HAP-1 (cell line): ENCODE measurements at regions not wholly inside any gene's neighbourhood (a gene's known extent, or its start where the extent isn't known, plus 50 kb on each side); places are given as distances from the start of the nearest gene placed in this dataset.
"Not testable (repeated sequence)": the region's sequence is repeated elsewhere in the genome, so short reads cannot be mapped to it uniquely, and the experiment has no call there.

Experiments
- DNase-seq, 2 experiments: peaks; one replicate each; pipeline ENCODE4 v3.0.0-alpha.2; 2016 to 2020; ENCODE audit warnings: low spot score in 2 of 2
- H3K27me3 ChIP-seq: fragments of 250-450 bp; sonication (Bioruptor Pico); 2 replicates; pipeline ENCODE4 v1.5.1; 2020; ENCODE audit warnings: low read depth, mild to moderate bottlenecking, moderate library complexity
- H3K36me3 ChIP-seq: fragments of 250-450 bp; sonication (Bioruptor Pico); replicated peaks from 2 replicates; pipeline ENCODE4 v1.5.1; 2020; ENCODE audit warnings: mild to moderate bottlenecking
- H3K4me1 ChIP-seq: fragments of 250-450 bp; sonication (Bioruptor Pico); 2 replicates; pipeline ENCODE4 v1.5.1; 2020; ENCODE audit warnings: mild to moderate bottlenecking
- H3K4me3 ChIP-seq: fragments of 250-450 bp; sonication (Bioruptor Pico); 2 replicates; pipeline ENCODE4 v1.5.1; 2020; ENCODE audit warnings: mild to moderate bottlenecking, moderate library complexity
- H3K9me3 ChIP-seq: fragments of 250-450 bp; sonication (Bioruptor Pico); 2 replicates; pipeline ENCODE4 v1.5.1; 2020; ENCODE audit warnings: mild to moderate bottlenecking, moderate library complexity
- in situ Hi-C: fragments of 300-500 bp; cut with MboI; formaldehyde crosslinking; loops from 3 replicates; pipeline ENCODE4 v1.14.3; 2020; ENCODE audit warnings: low sequenced_read_pairs, inconsistent platforms, mixed read lengths

DNA sequence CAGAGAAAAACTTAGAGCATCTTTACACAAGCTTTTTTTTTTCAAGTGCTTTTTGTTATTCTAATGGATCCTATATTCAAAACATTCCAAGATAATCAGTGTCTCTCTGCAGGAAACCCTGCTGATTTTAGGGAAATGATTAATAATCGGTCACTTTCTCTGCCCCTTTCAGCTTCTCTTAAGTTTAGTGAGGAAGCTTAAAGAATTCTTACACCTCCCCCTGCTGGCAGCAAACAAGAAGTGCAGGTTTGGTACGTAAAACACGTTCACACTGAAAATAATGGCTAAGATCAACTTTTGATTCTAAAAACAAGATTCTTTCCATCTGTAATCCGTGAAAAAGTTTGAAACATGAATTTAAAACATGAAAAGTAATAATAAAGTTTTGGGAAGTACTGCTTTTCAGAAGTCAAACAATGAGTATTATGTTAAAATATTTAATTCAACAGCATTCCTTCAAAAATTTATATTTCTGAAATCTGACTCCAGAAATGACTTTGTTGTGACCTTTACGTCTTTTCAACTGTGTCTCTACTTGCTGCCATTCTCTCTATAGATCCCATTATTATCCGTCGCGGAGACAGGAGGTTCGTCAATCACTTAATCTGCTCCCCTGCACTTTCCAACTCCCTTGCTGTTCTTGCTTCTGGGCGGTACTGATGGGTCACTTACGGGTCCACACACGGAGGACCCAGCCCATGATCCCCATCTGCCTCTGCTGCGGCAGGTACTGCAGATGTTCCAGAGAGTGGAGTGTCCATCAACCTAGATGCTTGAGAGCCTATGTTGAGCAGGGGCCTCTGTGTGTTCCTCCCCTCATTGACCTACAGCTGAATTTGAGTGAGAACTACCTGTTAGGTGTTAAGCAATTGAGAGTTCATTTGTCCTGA, 203.1 kb upstream of the EDNRB start:
- Histone ChIP-seq H3K9me3 (no peaks in the 10 kb centered on the region), H3K27me3 (no peaks in the 10 kb centered on the region), H3K4me1 (no peaks in the 10 kb centered on the region), H3K4me3 (no peak overlapping the region), H3K36me3 (no peaks in the 10 kb centered on the region)
- in situ Hi-C loops = loop anchor here (10.0 kb wide), 1 partner anchor 347 kb away; no protein-coding TSS in a partner anchor
- DNase-seq = peak; percentile 36 to 56

DNA sequence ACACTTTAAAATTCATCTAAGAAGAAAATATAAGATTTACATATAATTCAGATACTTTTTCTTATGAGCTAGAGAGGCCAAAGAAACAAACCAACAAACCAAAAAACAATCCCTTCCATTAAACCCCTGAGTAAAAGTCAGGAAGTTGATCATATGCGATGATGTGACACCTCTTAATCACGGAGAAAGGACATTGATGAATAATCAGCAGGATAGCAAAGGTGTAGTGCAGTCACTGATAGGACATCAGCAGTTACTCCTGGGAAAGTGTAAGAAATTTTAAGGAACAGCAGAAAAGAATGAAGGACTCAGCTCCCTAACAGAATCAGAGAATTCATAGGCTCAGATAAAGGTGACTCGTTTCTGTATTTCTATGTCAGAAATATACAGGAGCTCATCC, 202.4 kb upstream of the EDNRB start:
- no peak for DNase-seq
- in situ Hi-C loops = loop anchor here (10.0 kb wide), 1 partner anchor 346 kb away; no protein-coding TSS in a partner anchor
- no peak overlapping the region for H3K4me3 ChIP-seq
- H3K9me3 ChIP-seq = no peaks in the 10 kb centered on the region
- no peaks in the 10 kb centered on the region for H3K4me1 ChIP-seq
- H3K36me3 ChIP-seq = no peaks in the 10 kb centered on the region
- no peaks in the 10 kb centered on the region for H3K27me3 ChIP-seq

DNA sequence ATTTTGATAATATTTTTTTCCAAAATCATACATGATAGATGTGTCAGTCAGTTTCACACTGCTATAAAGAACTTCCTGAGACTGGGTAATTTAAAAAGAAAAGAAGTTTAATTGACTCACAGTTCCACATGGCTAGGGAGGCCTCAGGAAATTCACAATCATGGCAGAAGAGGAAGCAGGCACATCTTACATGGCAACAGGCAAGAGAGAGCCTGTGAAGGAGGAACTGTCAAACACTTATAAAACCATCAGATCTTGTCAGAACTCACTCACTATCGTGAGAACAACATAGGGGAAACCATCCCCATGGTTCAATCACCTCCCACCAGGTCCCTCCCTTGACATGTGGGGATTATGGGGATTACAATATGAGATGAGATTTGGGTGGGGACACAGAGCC, 201.5 kb upstream of the EDNRB start:
- not testable (repeated sequence) for H3K4me3 ChIP-seq

DNA sequence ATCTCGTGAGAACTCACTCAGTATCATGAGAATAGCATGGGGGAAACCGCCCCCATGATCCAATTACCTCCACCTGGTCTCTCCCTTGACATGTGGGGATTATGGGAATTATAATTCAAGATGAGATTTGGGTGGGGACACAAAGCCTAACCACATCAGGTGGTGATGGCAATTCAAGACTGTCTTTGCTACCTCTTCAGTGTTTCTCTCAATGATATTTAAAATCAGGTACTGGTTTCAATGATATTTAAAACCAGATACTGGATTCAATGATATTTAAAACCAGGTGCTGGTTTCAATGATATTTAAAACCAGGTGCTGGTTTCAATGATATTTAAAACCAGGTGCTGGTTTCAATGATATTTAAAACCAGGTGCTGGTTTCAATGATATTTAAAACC, 198.4 kb upstream of the EDNRB start:
- DNase-seq, H3K4me1 ChIP-seq, H3K4me3 ChIP-seq, H3K9me3 ChIP-seq, H3K36me3 ChIP-seq, H3K27me3 ChIP-seq, in situ Hi-C loops: not testable (repeated sequence)

More for the DNA sequence above, 201.5 kb upstream of the EDNRB start:
- not testable (repeated sequence) for H3K9me3 ChIP-seq, H3K4me1 ChIP-seq, H3K27me3 ChIP-seq, DNase-seq, H3K36me3 ChIP-seq
- in situ Hi-C loops = loop anchor here (10.0 kb wide), 1 partner anchor 345 kb away; no protein-coding TSS in a partner anchor

DNA sequence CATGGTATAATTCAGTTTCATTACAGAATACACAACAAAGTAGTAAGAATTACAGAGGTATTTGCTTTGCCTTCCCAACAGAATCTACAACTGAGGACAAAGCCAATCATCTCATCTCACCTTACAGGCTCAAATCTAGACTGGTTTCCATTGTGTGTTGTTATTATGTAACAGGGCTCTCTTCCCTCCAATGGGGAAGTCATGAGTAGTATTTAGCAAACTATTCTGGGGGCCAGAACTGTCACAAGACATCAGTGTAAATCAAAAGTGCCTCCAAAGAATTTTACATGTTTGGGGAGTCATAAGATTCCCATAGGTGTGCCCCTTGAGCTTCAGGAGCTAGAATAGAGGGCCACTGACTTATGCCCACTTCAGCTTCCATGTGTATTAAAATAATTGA, 187.0 kb upstream of the EDNRB start:
- Histone ChIP-seq H3K36me3 (no peaks in the 10 kb centered on the region), H3K4me3 (no peak overlapping the region), H3K27me3 (no peaks in the 10 kb centered on the region), H3K4me1 (no peaks in the 10 kb centered on the region), H3K9me3 (no peaks in the 10 kb centered on the region)
- no peak for DNase-seq
- in situ Hi-C loops = no loop called here

DNA sequence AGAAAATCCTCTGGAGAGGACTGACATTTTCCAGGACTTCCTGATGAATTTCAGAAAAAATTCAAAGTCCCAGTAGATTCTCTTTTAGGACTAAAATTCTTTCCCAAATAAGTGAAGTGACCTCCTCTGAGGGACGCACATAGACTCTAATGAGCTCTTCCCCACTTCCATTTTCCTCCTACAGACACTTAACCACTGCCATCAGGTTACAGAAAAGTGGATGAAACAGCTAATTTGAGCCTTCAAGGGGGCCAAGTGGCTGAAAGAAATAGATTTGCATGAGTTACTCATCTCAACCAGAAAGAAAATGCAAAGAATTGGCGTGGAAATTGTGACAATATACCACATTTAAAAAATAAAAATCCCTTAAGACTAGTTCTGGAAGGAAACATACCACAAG, 185.3 kb upstream of the EDNRB start:
- Histone ChIP-seq H3K4me1 (no peaks in the 10 kb centered on the region), H3K27me3 (no peaks in the 10 kb centered on the region), H3K9me3 (no peaks in the 10 kb centered on the region), H3K36me3 (no peaks in the 10 kb centered on the region), H3K4me3 (no peak overlapping the region)
- no peak for DNase-seq
- in situ Hi-C loops = no loop called here

DNA sequence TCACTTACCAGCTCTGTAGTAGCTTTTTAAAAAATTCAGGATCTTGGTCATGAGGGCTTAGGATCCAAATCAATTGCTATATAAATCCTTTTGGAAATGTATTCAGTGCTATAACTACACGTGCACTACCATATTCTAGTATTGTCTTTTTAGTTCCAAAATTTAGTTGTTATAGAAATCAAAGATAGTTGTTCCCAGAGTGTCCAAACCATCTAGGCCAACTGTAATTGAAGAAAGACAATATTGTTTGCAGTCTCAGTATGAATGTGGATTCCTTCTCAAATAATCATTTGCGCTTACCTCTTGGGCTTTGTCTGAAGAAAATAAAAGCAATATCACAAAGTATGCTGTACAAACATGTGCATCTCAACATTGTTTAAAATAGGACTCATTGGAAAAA, 184.1 kb upstream of the EDNRB start:
- Histone ChIP-seq H3K36me3 (no peaks in the 10 kb centered on the region), H3K27me3 (no peaks in the 10 kb centered on the region), H3K4me3 (no peak overlapping the region), H3K9me3 (no peaks in the 10 kb centered on the region), H3K4me1 (no peaks in the 10 kb centered on the region)
- in situ Hi-C loops = no loop called here
- DNase-seq = no peak

DNA sequence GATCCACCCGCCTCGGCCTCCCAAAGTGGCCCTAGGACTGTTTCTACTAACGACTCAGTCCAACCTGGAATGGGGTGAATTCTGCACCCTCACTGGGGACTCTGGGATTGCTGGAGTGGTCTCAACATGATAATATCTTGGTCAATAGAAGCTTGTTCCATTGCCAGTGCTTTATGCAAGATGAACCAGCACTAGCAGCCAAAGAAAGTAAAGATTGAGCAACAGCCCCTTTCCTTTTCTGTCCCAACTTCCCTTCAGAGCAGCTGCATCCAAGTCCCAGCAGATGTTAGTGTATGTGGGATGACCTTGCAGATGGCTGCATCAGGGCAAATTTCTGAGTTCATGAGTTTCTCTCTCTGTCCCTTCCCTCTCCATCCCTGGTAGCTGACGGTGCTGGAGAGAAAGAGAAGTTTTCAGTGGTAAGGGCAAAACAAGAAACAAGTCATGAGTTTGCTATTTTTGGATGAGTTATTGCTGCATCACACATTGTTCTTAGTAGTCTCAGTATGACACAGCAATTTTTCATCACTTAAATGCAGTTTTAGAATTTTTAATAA, 183.6 kb upstream of the EDNRB start:
- in situ Hi-C loops = no loop called here
- Histone ChIP-seq H3K4me3 (no peak overlapping the region), H3K4me1 (no peaks in the 10 kb centered on the region), H3K27me3 (no peaks in the 10 kb centered on the region), H3K36me3 (no peaks in the 10 kb centered on the region), H3K9me3 (no peaks in the 10 kb centered on the region)
- no peak for DNase-seq

DNA sequence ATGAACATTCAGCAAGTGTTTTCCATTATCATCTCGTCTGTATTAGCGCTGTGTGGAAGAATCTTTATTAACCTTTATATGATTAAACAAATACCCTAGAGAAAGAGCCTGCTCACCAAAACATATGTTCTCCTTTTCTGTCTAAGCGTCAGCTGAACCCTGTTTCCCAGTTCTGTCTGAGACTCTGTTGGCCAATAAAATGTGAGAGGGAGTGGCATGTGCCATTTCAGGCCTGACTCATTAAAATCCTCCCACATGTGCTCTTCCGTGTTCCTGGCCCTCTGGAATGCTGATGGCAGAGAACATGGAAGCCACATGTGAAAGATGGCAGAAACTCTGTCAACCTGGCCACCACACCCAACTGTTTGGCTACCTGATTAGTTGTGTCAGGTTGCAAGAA, 181.9 kb upstream of the EDNRB start:
- no peaks in the 10 kb centered on the region for H3K9me3 ChIP-seq
- in situ Hi-C loops = no loop called here
- DNase-seq = no peak
- no peaks in the 10 kb centered on the region for H3K4me1 ChIP-seq
- no peaks in the 10 kb centered on the region for H3K27me3 ChIP-seq
- H3K36me3 ChIP-seq = no peaks in the 10 kb centered on the region
- no peak overlapping the region for H3K4me3 ChIP-seq

DNA sequence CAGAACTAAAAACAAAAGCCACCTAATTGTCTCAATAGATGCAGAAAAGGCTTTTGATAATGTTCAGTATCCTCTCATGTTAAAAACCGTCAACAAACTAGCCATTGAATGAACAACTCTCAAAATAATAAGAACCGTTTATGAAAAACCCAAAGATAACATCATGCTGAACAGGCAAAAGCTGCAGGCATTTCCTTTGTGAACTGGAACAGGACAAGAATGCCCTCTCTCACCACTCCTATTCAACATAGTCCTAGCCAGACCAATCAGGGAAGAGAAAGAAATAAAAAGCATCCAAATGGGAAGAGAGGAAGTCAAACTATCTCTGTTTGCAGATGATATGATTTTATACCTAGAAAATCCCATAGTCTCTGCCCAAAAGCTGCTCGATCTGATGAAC, 179.6 kb upstream of the EDNRB start:
- H3K4me1 ChIP-seq = no peaks in the 10 kb centered on the region
- no peak for DNase-seq
- no peaks in the 10 kb centered on the region for H3K27me3 ChIP-seq
- no peak overlapping the region for H3K4me3 ChIP-seq
- in situ Hi-C loops = no loop called here
- H3K9me3 ChIP-seq = no peaks in the 10 kb centered on the region
- H3K36me3 ChIP-seq = no peaks in the 10 kb centered on the region

DNA sequence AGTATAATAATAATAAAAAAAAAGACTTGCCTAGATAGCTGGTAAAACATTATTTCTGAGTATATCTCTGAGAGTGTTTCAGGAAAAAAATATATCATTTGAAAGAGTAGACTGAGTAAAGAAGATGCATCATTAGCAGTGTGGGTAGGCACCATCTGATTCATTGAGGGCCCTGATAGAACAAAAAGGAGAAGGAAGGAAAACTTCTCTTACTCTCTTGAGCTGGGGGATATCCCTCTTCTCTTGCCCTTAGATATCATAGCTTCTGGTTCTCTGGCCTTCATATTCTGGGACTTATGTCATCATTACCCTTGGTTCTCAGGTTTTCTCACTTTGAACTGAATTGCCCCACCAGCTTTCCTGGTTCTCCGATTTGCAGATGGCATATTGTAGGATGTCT, 177.6 kb upstream of the EDNRB start:
- H3K36me3 ChIP-seq = no peaks in the 10 kb centered on the region
- no peak overlapping the region for H3K4me3 ChIP-seq
- no peaks in the 10 kb centered on the region for H3K4me1 ChIP-seq
- H3K9me3 ChIP-seq = no peaks in the 10 kb centered on the region
- DNase-seq = no peak
- in situ Hi-C loops = no loop called here
- H3K27me3 ChIP-seq = no peaks in the 10 kb centered on the region

DNA sequence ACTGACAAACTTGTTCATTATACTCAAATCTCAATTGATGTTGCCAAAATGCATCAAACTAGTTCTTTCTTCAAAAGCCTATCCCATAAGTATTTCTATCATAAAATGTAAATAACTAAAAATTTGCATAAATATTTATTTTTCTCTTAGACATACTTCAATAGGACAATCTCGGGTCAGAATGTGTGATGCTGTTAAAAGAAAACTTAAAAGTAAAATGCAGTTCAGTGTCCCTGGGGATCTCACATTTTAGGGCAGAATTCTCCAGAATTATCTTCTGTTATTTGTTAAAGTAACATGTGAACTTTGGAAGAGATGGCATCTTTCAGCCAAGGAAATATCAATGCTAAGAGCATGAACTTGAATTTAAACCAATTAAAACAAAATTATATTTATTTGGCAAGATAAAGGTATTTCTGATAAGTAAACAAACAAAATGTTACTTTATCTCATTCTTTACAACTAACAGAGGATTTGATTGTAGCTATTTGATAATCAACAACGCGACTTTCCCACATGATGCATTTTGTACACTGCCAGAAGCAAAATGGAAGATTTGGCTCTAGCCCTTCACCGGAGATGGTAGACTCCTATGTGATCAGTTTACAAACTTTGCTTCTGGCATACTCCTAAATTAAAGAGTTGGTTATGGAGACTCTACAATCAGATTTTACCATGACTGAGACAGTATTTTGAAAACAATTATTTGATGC, 169.5 kb upstream of the EDNRB start:
- Histone ChIP-seq H3K27me3 (no peaks in the 10 kb centered on the region), H3K9me3 (no peaks in the 10 kb centered on the region), H3K4me3 (no peak overlapping the region), H3K4me1 (no peaks in the 10 kb centered on the region), H3K36me3 (no peaks in the 10 kb centered on the region)
- in situ Hi-C loops = no loop called here
- DNase-seq = no peak

DNA sequence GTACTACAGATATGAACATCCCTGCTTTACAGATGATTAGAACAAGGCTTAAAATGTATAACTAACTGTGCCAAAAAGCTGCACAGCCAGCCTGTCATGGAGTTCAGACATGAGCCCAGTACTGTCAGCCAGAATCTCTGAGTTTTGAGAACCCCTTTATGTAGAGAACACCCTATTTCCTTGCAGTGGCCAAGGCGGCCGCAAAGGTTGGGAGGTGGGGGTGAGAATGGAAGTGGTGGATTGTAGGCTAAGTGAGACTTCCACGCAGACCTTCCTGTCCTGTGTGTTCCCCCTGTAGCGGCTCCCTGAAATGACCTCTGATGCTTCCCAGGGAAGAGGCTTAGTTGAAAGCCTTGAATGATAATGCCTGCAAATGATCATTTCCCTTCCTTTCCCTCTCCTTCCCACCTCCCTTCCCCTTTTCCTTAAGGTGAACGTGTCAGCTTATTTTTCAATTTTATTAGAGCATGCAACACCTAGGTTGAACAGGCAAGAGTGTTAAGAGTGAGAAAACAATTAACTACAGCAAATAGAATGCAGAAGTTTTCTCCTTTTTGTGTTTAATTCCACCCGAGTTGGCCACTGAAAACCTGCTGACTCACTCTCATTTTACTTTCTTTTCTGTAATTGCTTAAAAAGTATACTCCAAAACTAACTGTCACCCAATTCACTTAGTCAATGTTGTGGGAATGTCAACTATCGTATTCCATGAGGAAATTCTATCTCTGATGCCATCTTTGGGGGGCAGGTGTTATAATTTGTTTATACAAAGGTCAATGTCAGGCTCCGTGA, 167.0 kb upstream of the EDNRB start:
- no peaks in the 10 kb centered on the region for H3K27me3 ChIP-seq
- no peaks in the 10 kb centered on the region for H3K36me3 ChIP-seq
- H3K4me3 ChIP-seq = no peak overlapping the region
- H3K9me3 ChIP-seq = no peaks in the 10 kb centered on the region
- no peak for DNase-seq
- in situ Hi-C loops = no loop called here
- H3K4me1 ChIP-seq = no peaks in the 10 kb centered on the region
